ENCODE measurements at regions not wholly inside any gene's neighbourhood (a gene's known extent, or its start where the extent isn't known, plus 50 kb on each side); places are given as distances from the start of the nearest gene placed in this dataset.
"Not testable (repeated sequence)": the region's sequence is repeated elsewhere in the genome, so short reads cannot be mapped to it uniquely, and the experiment has no call there.

- DNase-seq (ENCODE audit: low read depth in 2 of 2), result no peak
These were observed 435.5 kb downstream of the DTWD2 start for GRCh38 chr5:118552731-118553360.

DNA sequence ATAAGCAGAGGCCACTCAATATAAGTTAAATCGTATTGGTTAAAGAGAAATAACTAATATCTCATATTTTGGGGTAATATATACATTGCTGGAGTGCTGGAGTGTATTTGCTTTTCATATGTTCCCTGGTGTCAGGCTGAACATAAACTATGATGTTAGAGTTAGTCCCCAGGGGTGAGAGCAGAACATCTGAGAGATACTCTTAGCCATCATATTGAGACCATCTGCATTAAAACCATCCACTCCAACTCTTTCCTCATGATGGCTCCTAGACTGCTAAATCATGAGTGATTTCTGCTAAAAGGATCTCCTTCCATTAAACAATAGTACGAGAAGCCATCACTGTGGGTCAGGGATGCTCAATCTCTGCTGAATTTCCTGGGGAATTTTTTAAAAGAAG lies 436.2 kb downstream of the DTWD2 start:
- DNase-seq (ENCODE audit: low read depth in 2 of 2), result no peak

DNA sequence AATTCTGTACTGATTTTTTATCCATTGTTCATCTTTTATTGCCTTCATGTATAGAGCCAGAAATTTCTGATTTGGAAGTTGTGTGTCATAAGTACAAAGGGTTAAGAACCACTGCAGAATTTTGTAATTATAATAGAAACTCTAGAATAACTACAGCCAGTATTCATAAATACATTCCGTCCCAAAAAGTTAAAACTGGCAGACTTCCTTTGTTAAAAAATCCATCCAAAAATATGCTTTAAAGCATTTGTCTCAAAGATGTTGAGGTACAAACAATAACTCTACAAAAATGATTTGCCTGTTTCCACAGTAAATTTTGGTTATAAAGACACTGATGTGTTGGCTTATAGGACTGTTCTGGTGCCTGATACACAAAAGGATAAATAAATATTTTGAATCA lies 436.6 kb downstream of the DTWD2 start:
- DNase-seq (ENCODE audit: low read depth in 2 of 2), result no peak

DNA sequence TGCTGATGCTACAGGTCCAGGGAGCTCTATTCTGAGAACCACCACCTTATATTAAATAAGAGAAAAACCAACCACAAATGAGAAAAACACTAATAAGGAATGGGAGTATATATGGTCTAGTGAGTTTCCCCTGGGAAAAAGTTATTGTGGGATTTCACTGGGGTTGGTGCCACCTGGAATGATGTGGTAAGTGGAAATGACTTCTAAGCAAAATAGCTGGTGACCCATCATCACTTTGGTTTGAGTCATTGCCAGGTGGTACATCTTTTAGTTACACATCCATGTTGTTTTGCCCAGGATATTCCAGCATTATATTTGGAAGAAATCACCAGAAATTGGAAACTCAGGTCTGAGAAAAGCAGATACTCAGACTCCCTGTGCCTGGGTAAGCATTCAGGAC lies 437.3 kb downstream of the DTWD2 start:
- no peak for DNase-seq (ENCODE audit: low read depth in 2 of 2)

- no peak for DNase-seq (ENCODE audit: low read depth in 2 of 2)
These were observed 439.3 kb downstream of the DTWD2 start for GRCh38 chr5:118548761-118549720.

- no peak for DNase-seq (ENCODE audit: low read depth in 2 of 2)
These were observed 442.9 kb downstream of the DTWD2 start for GRCh38 chr5:118545470-118545869.

DNA sequence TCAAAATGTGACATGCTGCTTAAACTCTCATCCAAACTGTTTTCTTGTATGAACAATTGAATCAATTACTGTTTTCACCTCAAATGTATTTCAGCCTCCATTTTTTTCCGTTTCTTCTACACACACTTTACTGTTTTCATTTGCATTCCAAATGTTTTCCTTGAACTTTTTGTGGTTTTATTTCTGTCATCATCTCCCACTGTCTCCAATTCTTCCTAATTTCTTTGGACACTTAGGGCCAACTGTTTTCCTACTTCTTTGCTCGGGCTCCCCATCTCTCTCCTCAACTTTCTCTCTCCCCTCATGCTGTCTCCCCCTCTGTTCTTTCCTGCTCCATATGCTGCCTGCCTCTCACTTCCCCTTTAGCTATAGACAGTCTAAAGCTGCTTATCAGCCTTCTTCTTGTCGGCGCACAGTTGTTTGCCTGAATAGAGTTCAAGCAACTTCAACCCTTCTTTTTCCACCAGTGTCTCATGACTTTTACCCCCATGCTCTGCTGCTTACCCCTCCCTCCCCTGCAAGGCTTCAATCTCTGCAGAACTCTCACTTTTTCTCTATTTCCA lies 443.4 kb downstream of the DTWD2 start:
- no peak for DNase-seq (ENCODE audit: low read depth in 2 of 2)

- no peak for DNase-seq (ENCODE audit: low read depth in 2 of 2)
These were observed 454.4 kb downstream of the DTWD2 start for GRCh38 chr5:118533923-118534322.

GRCh38 chr5:118533156-118533555 lies 455.2 kb downstream of the DTWD2 start:
- no peak for DNase-seq (ENCODE audit: low read depth in 2 of 2)

GRCh38 chr5:118531276-118531675 lies 457.1 kb downstream of the DTWD2 start:
- no peak for DNase-seq (ENCODE audit: low read depth in 2 of 2)

- no peak for DNase-seq (ENCODE audit: low read depth in 2 of 2)
These were observed 458.8 kb downstream of the DTWD2 start for GRCh38 chr5:118529361-118530144.

GRCh38 chr5:118522626-118523025 lies 465.7 kb downstream of the DTWD2 start:
- DNase-seq (ENCODE audit: low read depth in 2 of 2), result no peak

- DNase-seq (ENCODE audit: low read depth in 2 of 2), result no peak
These were observed 467.5 kb downstream of the DTWD2 start for GRCh38 chr5:118520771-118521415.

DNA sequence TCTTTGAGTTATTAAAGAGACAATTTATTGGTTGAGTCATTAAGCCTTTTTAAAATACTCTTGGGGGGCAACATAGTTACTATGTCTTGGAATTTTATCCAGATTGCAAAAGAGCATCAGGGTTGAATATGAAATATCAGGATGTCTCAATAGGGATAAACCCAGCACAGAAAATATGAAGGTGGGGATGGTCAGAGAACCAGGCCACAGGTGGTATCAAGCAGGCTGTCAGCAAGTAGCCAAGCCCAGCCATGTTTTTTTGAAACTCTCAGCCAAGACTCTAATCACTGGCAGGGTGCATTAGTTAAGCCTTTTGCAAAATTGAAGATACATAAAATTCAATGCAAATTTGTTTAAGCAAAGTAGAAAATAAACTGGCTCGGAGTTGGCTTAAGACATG lies 468.9 kb downstream of the DTWD2 start:
- no peak for DNase-seq (ENCODE audit: low read depth in 2 of 2)

DNA sequence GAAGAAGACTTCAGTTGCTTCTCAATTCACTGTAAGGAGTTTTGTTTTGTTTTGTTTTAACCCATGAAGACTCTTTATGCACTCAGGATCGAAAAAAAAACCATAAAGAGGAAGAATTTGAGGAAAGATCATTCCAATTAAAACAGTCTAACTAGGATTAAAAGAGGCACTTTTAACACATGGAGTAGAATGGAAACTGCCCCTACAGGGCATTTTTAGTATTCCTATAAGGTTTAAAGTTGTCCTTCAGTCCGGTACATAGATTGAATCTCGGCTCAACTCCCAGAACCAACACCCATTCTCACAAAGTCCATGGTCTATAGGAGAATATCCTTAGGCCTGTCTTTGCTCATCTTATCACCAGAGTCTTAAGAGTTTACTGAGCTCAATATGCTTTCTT lies 469.6 kb downstream of the DTWD2 start:
- DNase-seq (ENCODE audit: low read depth in 2 of 2), result no peak

DNA sequence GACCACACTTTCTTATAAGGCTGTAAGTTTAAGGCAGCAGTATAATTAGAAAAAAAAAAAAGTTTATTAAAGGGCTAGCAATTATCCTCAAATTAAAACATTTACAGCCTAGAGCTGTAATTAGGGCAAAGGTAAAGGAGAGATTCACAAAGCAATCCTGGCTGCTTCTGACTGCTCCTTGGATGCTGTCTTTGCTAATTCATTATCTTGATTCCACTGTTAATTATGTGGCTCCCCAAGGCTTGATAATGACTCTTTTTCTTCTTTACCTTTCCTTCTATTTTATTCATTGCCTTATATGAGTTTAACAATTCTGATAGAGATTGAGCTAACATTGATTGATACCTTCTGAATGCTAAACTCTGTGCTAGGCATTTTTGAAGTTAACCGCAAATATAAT lies 476.5 kb downstream of the DTWD2 start:
- no peak for DNase-seq (ENCODE audit: low read depth in 2 of 2)

DNA sequence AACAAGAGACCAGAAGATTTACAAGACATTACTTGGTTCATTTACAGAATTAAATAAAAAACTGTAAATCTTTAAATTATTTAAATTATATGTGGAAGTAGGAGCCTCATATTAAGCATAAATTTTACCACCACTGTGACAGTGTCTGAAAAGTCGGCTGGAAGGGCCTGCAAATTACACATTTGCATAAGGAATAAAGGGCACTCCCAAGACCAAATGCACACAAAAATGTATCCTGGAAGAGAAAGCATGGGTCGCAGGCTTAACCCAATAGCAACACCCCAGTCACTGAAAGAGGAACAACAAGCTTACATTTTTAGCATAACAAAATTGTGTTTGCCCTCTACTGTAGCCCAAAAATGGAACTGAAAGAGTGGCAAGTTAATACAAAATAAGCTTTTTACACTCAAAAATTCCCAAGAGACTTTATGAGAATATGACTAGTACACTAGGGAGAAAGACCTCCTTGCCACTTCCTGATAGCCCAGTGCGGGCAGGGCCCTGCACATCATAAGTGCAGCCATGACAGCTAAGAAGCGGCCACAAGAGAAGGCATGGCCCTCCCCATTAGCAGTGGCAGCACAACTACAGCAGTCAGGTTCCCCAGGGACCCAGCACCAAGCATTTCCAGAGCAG lies 482.0 kb downstream of the DTWD2 start:
- DNase-seq (ENCODE audit: low read depth in 2 of 2), result no peak

GRCh38 chr5:118502232-118502631 lies 486.1 kb downstream of the DTWD2 start:
- DNase-seq (ENCODE audit: low read depth in 2 of 2), result not testable (repeated sequence)

GRCh38 chr5:118491351-118491750 lies 497.0 kb downstream of the DTWD2 start:
- no peak for DNase-seq (ENCODE audit: low read depth in 2 of 2)

DNA sequence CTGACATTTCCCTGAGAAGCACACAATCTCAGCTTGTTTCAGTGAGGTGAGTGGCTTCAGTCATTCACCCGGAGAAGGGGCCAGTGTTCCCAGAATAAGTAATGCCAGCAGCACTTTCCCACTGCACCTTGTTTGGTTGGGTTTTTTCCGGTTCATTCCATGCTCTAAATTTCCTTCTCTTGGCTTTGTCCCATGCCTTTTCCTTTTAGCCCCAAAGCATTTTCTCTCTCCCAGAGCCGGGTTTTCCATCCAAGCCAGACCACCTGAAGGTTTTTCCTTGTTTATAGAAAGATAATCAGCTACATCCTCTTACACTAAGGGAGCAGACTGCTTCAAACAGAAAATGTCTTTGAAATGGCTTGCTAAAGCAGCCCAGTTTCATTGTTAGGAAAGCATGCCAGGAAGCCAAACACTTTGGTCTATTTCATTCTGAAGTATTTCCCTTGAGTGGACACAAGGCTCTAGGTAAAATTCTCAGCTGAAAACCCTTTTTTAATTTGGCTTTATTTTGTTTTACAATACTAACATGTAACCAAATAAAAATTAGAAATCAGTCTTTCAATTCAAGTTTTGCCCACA lies 501.6 kb downstream of the DTWD2 start:
- DNase-seq (ENCODE audit: low read depth in 2 of 2), result no peak

- DNase-seq (ENCODE audit: low read depth in 2 of 2), result no peak
These were observed 509.1 kb downstream of the DTWD2 start for GRCh38 chr5:118479285-118479684.
